ENCODE measurements at regions not wholly inside any gene's neighbourhood (a gene's known extent, or its start where the extent isn't known, plus 50 kb on each side); places are given as distances from the start of the nearest gene placed in this dataset.
A peak's percentile ranks its signal among the peaks of the same experiment; 100 is the strongest.
"Not testable (repeated sequence)": the region's sequence is repeated elsewhere in the genome, so short reads cannot be mapped to it uniquely, and the experiment has no call there.

GRCh38 chr6:11467364-11467763, 70.2 kb upstream of the TMEM170B start:
- Mint-ChIP-seq H3K27ac (no peak overlapping the region), H3K36me3 (no peaks in the 10 kb centered on the region), H3K4me1 (no peaks in the 10 kb centered on the region), H3K4me3 (no peak overlapping the region), H3K9me3 (ENCODE audit: low read depth) (no peaks in the 10 kb centered on the region), H3K27me3 (no peaks in the 10 kb centered on the region)
- CTCF ChIA-PET: no interaction called here
- ATAC-seq (no peak), DNase-seq (no peak)

DNA sequence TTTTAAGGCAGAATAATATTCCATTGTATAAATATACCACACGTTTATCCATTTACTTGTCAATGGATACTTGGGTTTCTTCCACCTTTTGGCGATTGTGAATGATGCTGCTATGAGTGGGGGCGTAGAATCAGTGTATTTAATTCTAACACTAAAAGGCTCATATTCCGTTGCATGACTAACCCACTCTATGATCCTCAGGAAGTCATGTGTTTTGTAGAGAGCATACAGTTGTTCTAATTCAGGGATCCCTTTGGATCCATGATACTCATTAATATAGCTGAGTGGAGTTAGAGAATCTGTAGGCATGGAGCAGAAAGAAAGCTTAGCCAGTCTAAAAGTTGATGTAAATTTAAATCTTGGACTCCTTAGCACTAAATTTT, 74.2 kb upstream of the TMEM170B start:
- DNase-seq: no peak
- Mint-ChIP-seq H3K4me1 (peaks cover 19% of the 10 kb centered on the region), H3K27ac (no peak overlapping the region), H3K9me3 (ENCODE audit: low read depth) (no peaks in the 10 kb centered on the region), H3K27me3 (no peaks in the 10 kb centered on the region), H3K4me3 (no peak overlapping the region), H3K36me3 (no peaks in the 10 kb centered on the region)
- ATAC-seq: no peak
- CTCF ChIA-PET: no interaction called here

DNA sequence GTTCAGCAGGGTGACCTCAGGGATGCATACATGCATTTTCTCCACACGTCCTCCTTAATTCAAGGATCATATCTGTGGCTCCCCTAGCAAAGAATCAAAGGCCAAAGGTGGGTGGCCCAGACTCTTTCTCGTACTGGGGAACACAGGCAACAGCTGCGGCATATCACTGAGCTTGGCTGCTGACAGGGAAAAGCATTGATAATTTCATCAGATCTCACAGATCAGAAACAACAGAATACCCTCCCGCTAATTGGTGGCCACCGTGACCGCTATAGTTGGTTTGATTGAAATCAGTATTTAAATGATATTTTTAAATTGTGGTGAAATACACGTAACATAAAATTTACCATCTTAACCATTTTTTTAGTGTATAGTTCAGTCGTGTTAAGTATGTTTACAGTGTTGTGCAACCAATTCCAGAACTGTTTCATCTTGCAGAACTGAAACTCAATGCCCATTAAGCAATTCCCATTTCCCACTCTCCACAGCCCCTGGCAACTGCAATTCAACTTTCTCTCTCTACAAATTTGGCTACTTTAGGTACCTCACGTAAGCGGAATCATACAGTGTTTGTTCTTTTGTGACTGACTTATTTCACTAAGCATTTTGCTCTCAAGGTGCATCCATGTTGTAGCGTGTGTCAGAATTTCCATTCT, 74.7 kb upstream of the TMEM170B start:
- no peak overlapping the region for H3K4me3 Mint-ChIP-seq
- no peak for DNase-seq
- peaks cover 19% of the 10 kb centered on the region for H3K4me1 Mint-ChIP-seq
- H3K9me3 Mint-ChIP-seq (ENCODE audit: low read depth): no peaks in the 10 kb centered on the region
- no peak for ATAC-seq
- H3K36me3 Mint-ChIP-seq: no peaks in the 10 kb centered on the region
- H3K27me3 Mint-ChIP-seq: no peaks in the 10 kb centered on the region
- CTCF ChIA-PET: interaction anchor here (0.8 kb wide), 1 partner anchor 171 kb away, joined by 3 read pairs; no protein-coding TSS in a partner anchor
- no peak overlapping the region for H3K27ac Mint-ChIP-seq

DNA sequence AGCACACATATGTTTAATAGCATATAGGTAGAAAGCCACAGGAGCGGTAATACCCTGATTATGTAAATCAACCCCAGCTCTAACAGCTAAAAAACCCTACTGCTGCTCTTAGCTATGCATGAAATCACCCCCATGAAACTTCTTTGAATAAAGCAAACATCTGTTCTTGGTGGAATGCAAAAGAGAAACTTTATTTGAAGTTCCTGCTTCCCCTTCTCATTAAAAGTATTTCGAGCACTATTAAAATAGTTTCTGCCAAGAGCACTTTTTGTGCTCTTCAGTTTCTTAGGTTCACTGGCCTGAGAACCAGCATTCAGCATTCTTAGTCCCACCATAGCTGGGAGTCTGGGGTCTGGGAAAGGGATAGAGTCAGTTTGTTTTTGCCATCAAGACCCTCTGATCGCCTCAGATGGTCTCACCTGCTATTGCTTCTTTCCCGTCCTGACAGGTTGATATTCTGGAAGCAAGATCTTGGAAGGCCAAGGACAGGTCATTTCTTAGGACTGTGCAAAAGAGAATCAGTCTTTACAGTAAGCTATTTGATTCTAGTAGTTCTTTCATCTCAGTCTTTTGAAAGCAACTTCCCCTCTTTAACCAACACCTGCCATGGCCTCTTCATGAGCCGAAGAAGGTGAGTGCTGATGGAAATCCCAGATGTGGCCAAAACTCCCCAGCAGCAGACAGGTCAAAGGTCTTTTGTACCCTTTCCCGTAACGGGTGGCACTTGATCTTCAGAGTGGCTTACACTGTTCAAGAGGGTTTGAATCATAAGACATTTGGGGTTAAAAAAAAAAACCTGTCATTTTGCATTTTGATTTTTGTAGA, 76.5 kb upstream of the TMEM170B start:
- no peak overlapping the region for H3K4me3 Mint-ChIP-seq
- no peak for ATAC-seq
- no peak for DNase-seq
- H3K4me1 Mint-ChIP-seq: peaks cover 19% of the 10 kb centered on the region
- H3K9me3 Mint-ChIP-seq (ENCODE audit: low read depth): no peaks in the 10 kb centered on the region
- H3K27me3 Mint-ChIP-seq: no peaks in the 10 kb centered on the region
- peaks cover 1% of the 10 kb centered on the region for H3K36me3 Mint-ChIP-seq
- CTCF ChIA-PET: interaction anchor here (1.0 to 1.9 kb wide), 2 partner anchors 289 to 317 kb away, joined by 3 to 4 read pairs; no protein-coding TSS in a partner anchor
- no peak overlapping the region for H3K27ac Mint-ChIP-seq

DNA sequence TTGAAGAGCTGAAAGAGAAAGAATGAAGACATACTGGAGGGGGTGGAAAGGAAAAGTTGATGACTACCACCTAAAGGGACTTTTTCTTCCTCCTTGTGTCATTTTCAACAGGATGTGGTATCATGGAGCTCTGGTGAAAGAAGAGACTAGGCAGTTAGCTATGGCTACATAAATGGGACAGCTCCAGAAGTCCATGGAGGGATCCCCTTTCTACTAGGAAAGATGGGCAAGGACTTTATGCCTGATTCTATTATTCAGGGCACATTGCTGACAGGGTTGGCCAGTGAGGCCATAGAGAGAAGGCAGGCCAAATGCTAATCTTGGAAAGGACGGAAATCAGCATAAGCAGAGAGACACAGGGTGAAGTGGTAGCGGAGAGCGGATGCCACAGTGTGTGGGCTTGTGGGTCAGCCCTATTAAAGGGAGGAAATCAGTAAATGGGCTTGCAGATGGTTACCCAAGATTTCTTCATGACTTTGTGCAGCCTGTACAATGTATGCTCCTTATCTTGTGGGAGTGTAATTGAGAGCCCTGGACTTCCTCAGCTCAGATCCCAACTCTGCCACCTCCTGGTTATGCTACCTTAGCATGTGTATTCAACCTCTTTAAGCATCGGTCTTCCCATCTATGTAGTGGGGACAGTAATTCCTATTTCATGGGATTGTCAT, 77.4 kb upstream of the TMEM170B start:
- ATAC-seq (peak; percentile 20), DNase-seq (no peak)
- Mint-ChIP-seq H3K4me1 (peaks cover 19% of the 10 kb centered on the region), H3K27ac (no peak overlapping the region), H3K9me3 (ENCODE audit: low read depth) (no peaks in the 10 kb centered on the region), H3K4me3 (no peak overlapping the region), H3K27me3 (peaks cover 3% of the 10 kb centered on the region), H3K36me3 (peaks cover 2% of the 10 kb centered on the region)
- CTCF ChIA-PET: interaction anchor here (0.9 to 1.9 kb wide), 6 partner anchors 14 to 316 kb away, joined by 3 to 7 read pairs (median 4); no protein-coding TSS in a partner anchor

- DNase-seq: peak; percentile 45
- ATAC-seq: peak; percentile 36
- peaks cover 2% of the 10 kb centered on the region for H3K36me3 Mint-ChIP-seq
- CTCF ChIA-PET: interaction anchor here (1.3 to 1.6 kb wide), 3 partner anchors 15 to 287 kb away, joined by 5 to 7 read pairs (median 5); no protein-coding TSS in a partner anchor
- H3K27me3 Mint-ChIP-seq: peaks cover 12% of the 10 kb centered on the region
- no peak overlapping the region for H3K27ac Mint-ChIP-seq
- H3K4me1 Mint-ChIP-seq: peaks cover 19% of the 10 kb centered on the region
- H3K9me3 Mint-ChIP-seq (ENCODE audit: low read depth): no peaks in the 10 kb centered on the region
- H3K4me3 Mint-ChIP-seq: no peak overlapping the region
These were observed 78.4 kb upstream of the TMEM170B start for GRCh38 chr6:11459079-11459610.

DNA sequence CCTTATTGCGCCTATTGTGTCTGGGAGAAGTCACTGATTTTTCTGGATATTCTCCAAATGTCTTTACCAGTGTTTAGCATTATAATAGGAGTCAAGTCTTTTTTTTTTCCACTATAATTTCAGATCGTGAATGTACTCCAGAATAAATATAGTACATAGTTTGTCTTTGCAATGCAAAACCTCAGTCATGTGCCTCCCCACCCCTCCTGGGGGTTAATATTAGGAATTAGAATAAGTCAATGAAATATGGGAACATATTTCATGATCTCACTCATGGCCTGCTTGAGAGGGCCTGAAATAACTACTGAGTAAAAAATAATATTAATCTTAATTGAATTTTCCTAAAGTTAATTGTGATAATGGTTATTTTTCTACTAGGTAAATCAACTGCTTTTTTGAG, 79.0 kb upstream of the TMEM170B start:
- Mint-ChIP-seq H3K36me3 (peaks cover 4% of the 10 kb centered on the region), H3K27ac (no peak overlapping the region), H3K9me3 (ENCODE audit: low read depth) (no peaks in the 10 kb centered on the region), H3K4me3 (no peak overlapping the region), H3K4me1 (peaks cover 19% of the 10 kb centered on the region), H3K27me3 (peaks cover 12% of the 10 kb centered on the region)
- CTCF ChIA-PET: no interaction called here
- ATAC-seq (no peak), DNase-seq (no peak)

GRCh38 chr6:11457422-11457821, 80.1 kb upstream of the TMEM170B start:
- DNase-seq; H3K4me3 Mint-ChIP-seq; ATAC-seq; CTCF ChIA-PET; H3K27ac Mint-ChIP-seq; H3K36me3 Mint-ChIP-seq; H3K9me3 Mint-ChIP-seq (ENCODE audit: low read depth): not testable (repeated sequence)
- Mint-ChIP-seq H3K4me1 (peaks cover 19% of the 10 kb centered on the region), H3K27me3 (peaks cover 18% of the 10 kb centered on the region)

GRCh38 chr6:11452106-11452505, 85.4 kb upstream of the TMEM170B start:
- H3K27ac Mint-ChIP-seq; DNase-seq; ATAC-seq; H3K4me3 Mint-ChIP-seq; H3K4me1 Mint-ChIP-seq; H3K9me3 Mint-ChIP-seq (ENCODE audit: low read depth); H3K36me3 Mint-ChIP-seq: not testable (repeated sequence)
- H3K27me3 Mint-ChIP-seq: peaks cover 18% of the 10 kb centered on the region
- CTCF ChIA-PET: interaction anchor here (2.0 kb wide), 1 partner anchor 14 kb away, joined by 5 read pairs; no protein-coding TSS in a partner anchor

GRCh38 chr6:11450037-11450436, 87.5 kb upstream of the TMEM170B start:
- H3K4me1 Mint-ChIP-seq: no peaks in the 10 kb centered on the region
- H3K27me3 Mint-ChIP-seq: peaks cover 15% of the 10 kb centered on the region
- H3K36me3 Mint-ChIP-seq: peaks cover 8% of the 10 kb centered on the region
- DNase-seq: no peak
- H3K27ac Mint-ChIP-seq: no peak overlapping the region
- CTCF ChIA-PET: interaction anchor here (1.0 to 2.0 kb wide), 2 partner anchors 12 to 495 kb away, joined by 3 to 5 read pairs; no protein-coding TSS in a partner anchor
- H3K9me3 Mint-ChIP-seq (ENCODE audit: low read depth): peaks cover 4% of the 10 kb centered on the region
- ATAC-seq: no peak
- H3K4me3 Mint-ChIP-seq: no peak overlapping the region

- no peak for DNase-seq
- H3K36me3 Mint-ChIP-seq: peaks cover 8% of the 10 kb centered on the region
- H3K27me3 Mint-ChIP-seq: peaks cover 9% of the 10 kb centered on the region
- H3K9me3 Mint-ChIP-seq (ENCODE audit: low read depth): peaks cover 6% of the 10 kb centered on the region
- H3K4me1 Mint-ChIP-seq: peaks cover 4% of the 10 kb centered on the region
- no peak overlapping the region for H3K27ac Mint-ChIP-seq
- H3K4me3 Mint-ChIP-seq: no peak overlapping the region
- CTCF ChIA-PET: no interaction called here
- ATAC-seq: no peak
These were observed 88.1 kb upstream of the TMEM170B start for GRCh38 chr6:11449408-11449807.

DNA sequence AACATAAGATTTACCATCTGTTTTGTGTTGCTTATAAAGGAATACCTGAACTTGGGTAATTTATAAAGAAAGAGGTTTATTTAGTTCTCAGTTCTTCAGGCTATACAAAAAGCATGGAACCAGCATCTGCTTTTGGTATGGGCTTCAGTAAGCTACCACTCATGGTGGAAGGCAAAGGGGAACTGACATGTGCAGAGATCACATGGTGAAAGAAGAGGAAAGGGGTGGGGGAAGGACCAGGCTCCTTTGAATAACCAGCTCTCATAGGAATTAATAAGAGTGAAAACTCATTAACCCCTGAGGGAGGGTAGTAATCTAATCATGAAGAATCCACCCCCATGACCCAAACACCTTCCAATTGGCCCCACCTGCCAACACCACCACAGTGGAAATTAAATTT, 89.5 kb upstream of the TMEM170B start:
- peaks cover 5% of the 10 kb centered on the region for H3K4me1 Mint-ChIP-seq
- peaks cover 7% of the 10 kb centered on the region for H3K36me3 Mint-ChIP-seq
- no peak overlapping the region for H3K4me3 Mint-ChIP-seq
- peaks cover 8% of the 10 kb centered on the region for H3K9me3 Mint-ChIP-seq (ENCODE audit: low read depth)
- CTCF ChIA-PET: interaction anchor here (0.9 kb wide), 1 partner anchor 19 kb away, joined by 3 read pairs; no protein-coding TSS in a partner anchor
- H3K27ac Mint-ChIP-seq: no peak overlapping the region
- H3K27me3 Mint-ChIP-seq: peaks cover 2% of the 10 kb centered on the region
- DNase-seq: no peak
- no peak for ATAC-seq

DNA sequence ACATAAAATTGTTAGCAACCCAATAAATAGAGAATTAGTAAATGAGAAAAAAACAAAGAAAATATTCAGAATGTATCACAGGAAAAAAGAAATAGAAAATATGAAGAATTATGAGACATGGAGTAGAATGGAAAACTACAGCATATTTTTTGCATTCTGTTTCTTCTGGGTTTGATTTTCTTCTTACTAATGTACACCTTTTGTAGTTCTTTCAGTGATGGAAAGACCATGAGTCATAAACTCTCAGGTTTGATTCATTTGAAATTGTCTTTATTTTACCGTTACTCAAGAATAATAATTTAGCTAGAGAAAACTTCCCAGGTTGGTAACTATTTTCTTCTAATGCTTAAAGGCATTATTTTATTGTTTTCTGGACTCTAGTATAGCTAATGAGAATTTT, 90.3 kb upstream of the TMEM170B start:
- CTCF ChIA-PET: no interaction called here
- Mint-ChIP-seq H3K27me3 (no peaks in the 10 kb centered on the region), H3K27ac (no peak overlapping the region), H3K36me3 (peaks cover 6% of the 10 kb centered on the region), H3K4me3 (no peak overlapping the region), H3K9me3 (ENCODE audit: low read depth) (peaks cover 6% of the 10 kb centered on the region), H3K4me1 (peaks cover 5% of the 10 kb centered on the region)
- ATAC-seq (no peak), DNase-seq (no peak)
